OCI-LY7 (cell line): ENCODE measurements at regions not wholly inside any gene's neighbourhood (a gene's known extent, or its start where the extent isn't known, plus 50 kb on each side); places are given as distances from the start of the nearest gene placed in this dataset.

Experiments used
- EZH2phosphoT487 ChIP-seq: fragments of 200-600 bp; sonication (generic); IDR thresholded peaks from 2 replicates; pipeline ENCODE4 v1.6.1; 2018; ENCODE audit warnings: low read depth, borderline replicate concordance, mild to moderate bottlenecking, mixed run types, antibody characterized with exemption, low read length, moderate library complexity, mixed read lengths
- TF ChIP-seq, protein P1 (sequence below): fragments of 200-600 bp; sonication (generic); conservative IDR thresholded peaks from 2 replicates; pipeline ENCODE4 v1.5.1; 2014; ENCODE audit warnings: mild to moderate bottlenecking, antibody characterized with exemption, low read length, moderate library complexity, mixed read lengths

- TF ChIP-seq, protein P1, sequence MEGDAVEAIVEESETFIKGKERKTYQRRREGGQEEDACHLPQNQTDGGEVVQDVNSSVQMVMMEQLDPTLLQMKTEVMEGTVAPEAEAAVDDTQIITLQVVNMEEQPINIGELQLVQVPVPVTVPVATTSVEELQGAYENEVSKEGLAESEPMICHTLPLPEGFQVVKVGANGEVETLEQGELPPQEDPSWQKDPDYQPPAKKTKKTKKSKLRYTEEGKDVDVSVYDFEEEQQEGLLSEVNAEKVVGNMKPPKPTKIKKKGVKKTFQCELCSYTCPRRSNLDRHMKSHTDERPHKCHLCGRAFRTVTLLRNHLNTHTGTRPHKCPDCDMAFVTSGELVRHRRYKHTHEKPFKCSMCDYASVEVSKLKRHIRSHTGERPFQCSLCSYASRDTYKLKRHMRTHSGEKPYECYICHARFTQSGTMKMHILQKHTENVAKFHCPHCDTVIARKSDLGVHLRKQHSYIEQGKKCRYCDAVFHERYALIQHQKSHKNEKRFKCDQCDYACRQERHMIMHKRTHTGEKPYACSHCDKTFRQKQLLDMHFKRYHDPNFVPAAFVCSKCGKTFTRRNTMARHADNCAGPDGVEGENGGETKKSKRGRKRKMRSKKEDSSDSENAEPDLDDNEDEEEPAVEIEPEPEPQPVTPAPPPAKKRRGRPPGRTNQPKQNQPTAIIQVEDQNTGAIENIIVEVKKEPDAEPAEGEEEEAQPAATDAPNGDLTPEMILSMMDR: no peak
- no peak for TF ChIP-seq EZH2phosphoT487
These were observed 733.8 kb upstream of the FANCL start for GRCh38 chr2:58974881-58975280.
